Suprapubic skin (tissue), 4 donors: ENCODE measurements at regions not wholly inside any gene's neighbourhood (a gene's known extent, or its start where the extent isn't known, plus 50 kb on each side); places are given as distances from the start of the nearest gene placed in this dataset.

Experiments
- DNase-seq, 2 donors: peaks; one replicate each; pipeline ENCODE4 v3.0.0-alpha.2; 2019; ENCODE audit warnings: low spot score in 2 of 2
- H3K27ac ChIP-seq: fragments of 200-600 bp; sonication (generic); one replicate; pipeline ENCODE4 v1.5.1; 2019
- H3K27me3 ChIP-seq: fragments of 200-600 bp; sonication (generic); one replicate; pipeline ENCODE4 v1.5.1; 2019
- H3K36me3 ChIP-seq: fragments of 200-600 bp; sonication (generic); one replicate; pipeline ENCODE4 v1.5.1; 2019
- H3K4me1 ChIP-seq: fragments of 200-600 bp; sonication (generic); one replicate; pipeline ENCODE4 v1.5.1; 2019
- H3K4me3 ChIP-seq: fragments of 200-600 bp; sonication (generic); one replicate; pipeline ENCODE4 v1.5.1; 2019; ENCODE audit warnings: mild to moderate bottlenecking
- H3K9me3 ChIP-seq: fragments of 200-600 bp; sonication (generic); one replicate; pipeline ENCODE4 v1.5.1; 2019
- EP300 ChIP-seq: sonication (generic); formaldehyde crosslinking; IDR thresholded peaks from one replicate; pipeline ENCODE4 v1.6.1; 2017; ENCODE audit warnings: antibody characterized with exemption
- POLR2A ChIP-seq, 2 donors: fragments of 450-650 bp; IDR thresholded peaks; one replicate each; pipeline ENCODE4 v1.6.1; 2017; ENCODE audit warnings: antibody characterized with exemption in 2 of 2, mild to moderate bottlenecking in 2 of 2, moderate library complexity in 2 of 2
- POLR2AphosphoS5 ChIP-seq, 3 donors: sonication (generic); formaldehyde crosslinking; IDR thresholded peaks; one replicate each; pipeline ENCODE4 v1.6.1; 2017; ENCODE audit warnings: antibody characterized with exemption in 3 of 3
- WGBS: methylation state at CpG from one replicate; pipeline ENCODE4 v1.1.5; 2018; 5-methylcytosine and 5-hydroxymethylcytosine counted together
- TF ChIP-seq, protein P1 (sequence below), 2 donors: fragments of 200-600 bp in 1 of 2; fragments of 450-650 bp in 1 of 2; sonication (generic) in 1 of 2; IDR thresholded peaks; one replicate each; pipeline ENCODE4 v1.5.1; 2016 to 2019; ENCODE audit warnings: antibody characterized with exemption in 2 of 2, mild to moderate bottlenecking in 1 of 2, moderate library complexity in 1 of 2

DNA sequence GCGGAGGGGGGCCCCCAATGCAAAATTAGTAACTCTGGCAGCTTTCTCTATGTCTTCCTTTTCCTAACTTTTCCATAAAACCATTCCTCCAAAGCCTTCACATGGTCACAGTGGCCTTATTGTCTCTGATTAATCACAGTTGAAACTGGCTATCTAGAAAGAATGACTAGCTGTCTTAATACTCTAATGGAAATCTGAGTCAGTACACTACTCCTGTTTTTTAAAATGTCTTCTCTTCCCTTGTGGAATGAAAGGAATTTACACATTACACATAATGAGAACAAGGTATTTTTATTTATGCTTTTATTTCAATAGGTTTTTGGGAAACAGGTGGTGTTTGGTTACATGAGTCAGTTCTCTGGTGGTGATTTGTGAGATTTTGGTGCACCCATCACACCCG is 66.3 kb upstream of the PUDP start:
- TF ChIP-seq POLR2AphosphoS5 (IDR thresholded peaks at IDR 0.05): no peak
- TF ChIP-seq POLR2A (IDR thresholded peaks at IDR 0.05): no peak
- TF ChIP-seq, protein P1, sequence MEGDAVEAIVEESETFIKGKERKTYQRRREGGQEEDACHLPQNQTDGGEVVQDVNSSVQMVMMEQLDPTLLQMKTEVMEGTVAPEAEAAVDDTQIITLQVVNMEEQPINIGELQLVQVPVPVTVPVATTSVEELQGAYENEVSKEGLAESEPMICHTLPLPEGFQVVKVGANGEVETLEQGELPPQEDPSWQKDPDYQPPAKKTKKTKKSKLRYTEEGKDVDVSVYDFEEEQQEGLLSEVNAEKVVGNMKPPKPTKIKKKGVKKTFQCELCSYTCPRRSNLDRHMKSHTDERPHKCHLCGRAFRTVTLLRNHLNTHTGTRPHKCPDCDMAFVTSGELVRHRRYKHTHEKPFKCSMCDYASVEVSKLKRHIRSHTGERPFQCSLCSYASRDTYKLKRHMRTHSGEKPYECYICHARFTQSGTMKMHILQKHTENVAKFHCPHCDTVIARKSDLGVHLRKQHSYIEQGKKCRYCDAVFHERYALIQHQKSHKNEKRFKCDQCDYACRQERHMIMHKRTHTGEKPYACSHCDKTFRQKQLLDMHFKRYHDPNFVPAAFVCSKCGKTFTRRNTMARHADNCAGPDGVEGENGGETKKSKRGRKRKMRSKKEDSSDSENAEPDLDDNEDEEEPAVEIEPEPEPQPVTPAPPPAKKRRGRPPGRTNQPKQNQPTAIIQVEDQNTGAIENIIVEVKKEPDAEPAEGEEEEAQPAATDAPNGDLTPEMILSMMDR (IDR thresholded peaks at IDR 0.05): no peak
- TF ChIP-seq EP300: no peak
- H3K27ac ChIP-seq: no peak overlapping the region
- no peaks in the 10 kb centered on the region for H3K27me3 ChIP-seq
- WGBS: 87% methylated on average over 2 of the region's 2 CpGs
- no peak for DNase-seq
- H3K36me3 ChIP-seq: no peaks in the 10 kb centered on the region
- no peak overlapping the region for H3K4me3 ChIP-seq
- H3K4me1 ChIP-seq: no peaks in the 10 kb centered on the region
- no peaks in the 10 kb centered on the region for H3K9me3 ChIP-seq

DNA sequence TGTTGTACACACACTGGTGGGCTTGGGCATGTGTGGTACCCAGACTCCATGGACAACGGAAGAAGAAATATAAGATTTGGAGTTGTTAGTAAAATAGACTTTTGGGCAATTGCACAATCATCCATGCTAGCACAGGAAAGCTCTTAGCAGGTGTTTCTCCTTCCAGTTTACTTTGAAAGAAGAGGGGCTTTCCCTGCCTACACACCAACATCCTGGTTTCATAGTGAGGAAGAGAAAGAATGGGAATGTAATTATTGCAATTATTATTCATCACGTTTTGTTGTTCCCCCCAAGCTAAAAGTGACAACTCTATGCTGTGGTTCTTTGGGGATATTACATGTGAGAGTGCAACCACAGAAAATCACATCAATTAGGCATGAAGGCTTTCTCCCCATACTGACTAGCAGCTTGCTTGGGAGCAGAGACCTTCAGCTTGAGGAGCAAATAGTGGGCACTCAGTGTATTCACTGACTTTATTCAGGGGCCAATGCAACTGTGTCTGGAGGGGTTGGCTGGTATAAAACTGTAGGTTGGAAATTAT is 57.2 kb upstream of the PUDP start:
- H3K4me3 ChIP-seq: no peak overlapping the region
- H3K27me3 ChIP-seq: no peaks in the 10 kb centered on the region
- H3K4me1 ChIP-seq: no peaks in the 10 kb centered on the region
- no peak overlapping the region for H3K27ac ChIP-seq
- no peak for DNase-seq
- H3K9me3 ChIP-seq: no peaks in the 10 kb centered on the region
- no peaks in the 10 kb centered on the region for H3K36me3 ChIP-seq
- WGBS: 55% methylated on average over 2 of the region's 2 CpGs
- TF ChIP-seq POLR2A (IDR thresholded peaks at IDR 0.05) (no peak), EP300 (no peak), POLR2AphosphoS5 (IDR thresholded peaks at IDR 0.05) (no peak)
- TF ChIP-seq, protein P1 (IDR thresholded peaks at IDR 0.05): no peak

DNA sequence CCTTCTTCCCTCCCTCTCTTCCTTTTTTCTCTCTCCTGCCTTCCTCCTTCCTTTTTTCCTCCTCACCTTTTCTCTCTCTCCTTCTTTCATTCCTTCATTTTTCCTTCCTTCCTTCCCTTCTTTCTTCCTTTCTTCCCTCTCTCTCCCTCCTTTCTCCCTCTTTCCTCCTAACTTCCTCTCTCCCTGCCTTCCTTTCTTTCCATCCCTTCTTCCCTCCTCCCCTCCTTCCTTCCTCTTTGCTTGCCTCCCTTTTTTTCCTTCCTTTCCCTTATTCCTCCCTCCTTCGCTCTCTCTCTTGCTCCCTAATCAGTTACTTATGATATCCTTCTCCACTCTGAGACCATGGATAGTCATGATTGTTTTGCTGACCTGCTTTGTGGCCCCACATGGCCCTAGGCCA is 56.7 kb upstream of the PUDP start:
- no peaks in the 10 kb centered on the region for H3K4me1 ChIP-seq
- no peak overlapping the region for H3K4me3 ChIP-seq
- 90% methylated on average over 1 of the region's 1 CpG for whole genome bisulfite sequencing
- no peak for DNase-seq
- TF ChIP-seq, protein P1 (IDR thresholded peaks at IDR 0.05): no peak
- TF ChIP-seq EP300 (no peak), POLR2A (IDR thresholded peaks at IDR 0.05) (no peak), POLR2AphosphoS5 (IDR thresholded peaks at IDR 0.05) (no peak)
- no peak overlapping the region for H3K27ac ChIP-seq
- no peaks in the 10 kb centered on the region for H3K9me3 ChIP-seq
- no peaks in the 10 kb centered on the region for H3K27me3 ChIP-seq
- no peaks in the 10 kb centered on the region for H3K36me3 ChIP-seq

DNA sequence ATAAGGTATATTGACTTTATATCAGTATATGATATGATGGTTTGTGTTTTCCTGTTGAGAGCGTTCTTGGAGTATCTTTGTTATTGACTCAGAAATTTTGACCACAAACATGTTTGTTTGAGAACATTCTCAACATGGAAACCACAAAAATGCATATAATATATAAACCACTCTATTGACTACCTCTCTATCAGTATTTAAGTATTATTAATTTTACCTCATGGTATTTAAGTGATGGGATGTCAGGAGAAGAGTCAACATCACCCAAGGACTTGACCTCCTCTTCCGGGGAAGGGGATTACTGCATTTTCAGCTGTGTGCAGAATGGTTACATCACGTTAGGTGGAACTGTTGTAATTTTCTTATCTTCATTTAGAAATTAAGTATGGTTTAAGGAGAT is 54.3 kb upstream of the PUDP start:
- Histone ChIP-seq H3K27me3 (no peaks in the 10 kb centered on the region), H3K4me1 (no peaks in the 10 kb centered on the region), H3K27ac (no peak overlapping the region), H3K9me3 (no peaks in the 10 kb centered on the region), H3K4me3 (no peak overlapping the region), H3K36me3 (no peaks in the 10 kb centered on the region)
- WGBS: 93% methylated on average over 3 of the region's 3 CpGs
- TF ChIP-seq EP300 (no peak), POLR2AphosphoS5 (IDR thresholded peaks at IDR 0.05) (no peak), POLR2A (IDR thresholded peaks at IDR 0.05) (no peak)
- TF ChIP-seq, protein P1 (IDR thresholded peaks at IDR 0.05): no peak
- DNase-seq: no peak

DNA sequence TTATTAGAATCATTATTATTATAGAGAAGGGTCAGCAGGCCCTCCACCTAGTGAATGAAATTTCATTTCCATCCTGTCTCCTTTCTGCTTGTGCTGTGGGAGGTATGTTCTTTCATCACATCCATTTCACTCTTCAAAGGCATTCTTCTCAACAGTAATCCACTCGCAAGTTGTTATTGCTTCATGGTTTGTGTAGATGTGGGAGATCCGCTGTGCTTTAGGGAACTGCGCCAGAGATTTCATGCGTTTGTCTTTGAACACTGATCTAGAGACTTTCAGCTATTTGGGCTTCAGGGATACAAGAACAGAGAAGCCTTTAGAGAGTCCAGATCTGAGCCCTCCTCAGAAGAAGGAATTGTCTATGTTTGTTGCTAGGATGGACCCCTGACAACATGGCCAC is 53.5 kb upstream of the PUDP start:
- Histone ChIP-seq H3K9me3 (no peaks in the 10 kb centered on the region), H3K4me1 (no peaks in the 10 kb centered on the region), H3K36me3 (no peaks in the 10 kb centered on the region), H3K4me3 (no peak overlapping the region), H3K27ac (no peak overlapping the region), H3K27me3 (no peaks in the 10 kb centered on the region)
- WGBS: 87% methylated on average over 4 of the region's 4 CpGs
- TF ChIP-seq, protein P1 (IDR thresholded peaks at IDR 0.05): no peak
- TF ChIP-seq POLR2AphosphoS5 (IDR thresholded peaks at IDR 0.05): no peak
- no peak for TF ChIP-seq EP300
- TF ChIP-seq POLR2A (IDR thresholded peaks at IDR 0.05): no peak
- DNase-seq: no peak
